Gastroesophageal sphincter (tissue), 3 donors: ENCODE measurements at regions not wholly inside any gene's neighbourhood (a gene's known extent, or its start where the extent isn't known, plus 50 kb on each side); places are given as distances from the start of the nearest gene placed in this dataset.

Experiments
- EP300 ChIP-seq: sonication (generic); formaldehyde crosslinking; IDR thresholded peaks from one replicate; pipeline ENCODE4 v1.6.1; 2017; ENCODE audit warnings: antibody characterized with exemption, mild to moderate bottlenecking
- POLR2A ChIP-seq, 2 donors: fragments of 450-650 bp; IDR thresholded peaks; one replicate each; pipeline ENCODE4 v1.6.1; 2017; ENCODE audit warnings: antibody characterized with exemption in 2 of 2, mild to moderate bottlenecking in 2 of 2, moderate library complexity in 1 of 2
- TF ChIP-seq, protein P1 (sequence below), 4 experiments: fragments of 200-600 bp in 2 of 4; fragments of 450-650 bp in 2 of 4; sonication (generic) in 1 of 4; IDR thresholded peaks; one replicate each; pipeline ENCODE4 v1.5.1; 2017 to 2019; ENCODE audit warnings: antibody characterized with exemption in 4 of 4, mild to moderate bottlenecking in 2 of 4, moderate library complexity in 2 of 4

DNA sequence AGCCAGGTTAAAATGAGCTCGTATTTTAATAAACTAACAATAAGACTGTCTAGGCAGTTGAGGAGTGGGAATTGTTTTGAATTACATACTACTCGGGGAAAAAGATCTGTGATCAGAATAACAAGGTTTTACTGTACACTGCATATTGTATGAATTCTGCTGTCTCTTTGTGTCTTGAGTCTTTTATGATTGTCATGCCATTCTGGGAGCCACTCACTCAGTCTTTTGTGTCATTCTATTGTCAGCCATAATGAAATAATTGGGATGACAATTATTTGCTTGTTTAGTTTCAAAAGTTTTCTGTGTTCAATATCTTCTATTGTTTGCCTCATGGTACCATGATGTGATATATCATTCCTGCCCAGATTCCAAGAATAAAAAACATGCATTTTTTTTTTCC is 339.6 kb upstream of the TBL1XR1 start:
- TF ChIP-seq, protein P1, sequence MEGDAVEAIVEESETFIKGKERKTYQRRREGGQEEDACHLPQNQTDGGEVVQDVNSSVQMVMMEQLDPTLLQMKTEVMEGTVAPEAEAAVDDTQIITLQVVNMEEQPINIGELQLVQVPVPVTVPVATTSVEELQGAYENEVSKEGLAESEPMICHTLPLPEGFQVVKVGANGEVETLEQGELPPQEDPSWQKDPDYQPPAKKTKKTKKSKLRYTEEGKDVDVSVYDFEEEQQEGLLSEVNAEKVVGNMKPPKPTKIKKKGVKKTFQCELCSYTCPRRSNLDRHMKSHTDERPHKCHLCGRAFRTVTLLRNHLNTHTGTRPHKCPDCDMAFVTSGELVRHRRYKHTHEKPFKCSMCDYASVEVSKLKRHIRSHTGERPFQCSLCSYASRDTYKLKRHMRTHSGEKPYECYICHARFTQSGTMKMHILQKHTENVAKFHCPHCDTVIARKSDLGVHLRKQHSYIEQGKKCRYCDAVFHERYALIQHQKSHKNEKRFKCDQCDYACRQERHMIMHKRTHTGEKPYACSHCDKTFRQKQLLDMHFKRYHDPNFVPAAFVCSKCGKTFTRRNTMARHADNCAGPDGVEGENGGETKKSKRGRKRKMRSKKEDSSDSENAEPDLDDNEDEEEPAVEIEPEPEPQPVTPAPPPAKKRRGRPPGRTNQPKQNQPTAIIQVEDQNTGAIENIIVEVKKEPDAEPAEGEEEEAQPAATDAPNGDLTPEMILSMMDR (IDR thresholded peaks at IDR 0.05) = no peak
- no peak for TF ChIP-seq EP300
- no peak for TF ChIP-seq POLR2A (IDR thresholded peaks at IDR 0.05)
